Karpas-422 (cell line): ENCODE measurements at regions not wholly inside any gene's neighbourhood (a gene's known extent, or its start where the extent isn't known, plus 50 kb on each side); places are given as distances from the start of the nearest gene placed in this dataset.

ENCODE experiments used
- DNase-seq: peaks from one replicate; pipeline ENCODE4 v3.0.0-alpha.2; 2015
- H2AFZ ChIP-seq: fragments of 200-600 bp; sonication (generic); 2 replicates; pipeline ENCODE4 v1.6.1; 2014; ENCODE audit warnings: antibody characterized with exemption, low read length, mixed read lengths
- H3K27ac ChIP-seq: fragments of 200-600 bp; sonication (generic); 2 replicates; pipeline ENCODE4 v1.5.1; 2014; ENCODE audit warnings: mild to moderate bottlenecking, low read length, moderate library complexity
- H3K27me3 ChIP-seq: fragments of 200-600 bp; sonication (generic); 2 replicates; pipeline ENCODE4 v1.6.1; 2014; ENCODE audit warnings: low read length, mixed read lengths
- H3K36me3 ChIP-seq: fragments of 200-600 bp; sonication (generic); 2 replicates; pipeline ENCODE4 v1.6.1; 2014; ENCODE audit warnings: low read length, mixed read lengths; ENCODE audit not compliant: insufficient read depth
- H3K4me1 ChIP-seq: fragments of 200-600 bp; sonication (generic); 2 replicates; pipeline ENCODE4 v1.6.1; 2014; ENCODE audit warnings: mild to moderate bottlenecking, low read length, mixed read lengths
- H3K4me2 ChIP-seq: fragments of 200-600 bp; sonication (generic); 2 replicates; pipeline ENCODE4 v1.6.1; 2014; ENCODE audit warnings: low read length, low read depth, mild to moderate bottlenecking; ENCODE audit not compliant: poor library complexity, severe bottlenecking
- H3K4me3 ChIP-seq: fragments of 200-600 bp; sonication (generic); 2 replicates; pipeline ENCODE4 v1.5.1; 2014; ENCODE audit warnings: mild to moderate bottlenecking, antibody characterized with exemption, low read length, mixed read lengths
- H3K79me2 ChIP-seq: fragments of 200-600 bp; sonication (generic); 2 replicates; pipeline ENCODE4 v1.6.1; 2014; ENCODE audit warnings: mild to moderate bottlenecking, low read length, mixed read lengths
- H3K9ac ChIP-seq: fragments of 200-600 bp; sonication (generic); 2 replicates; pipeline ENCODE4 v1.6.0; 2014; ENCODE audit warnings: low read length
- H3K9me2 ChIP-seq: fragments of 200-600 bp; sonication (generic), shearing (Covaris generic); replicated peaks from 2 replicates; pipeline ENCODE4 v1.6.0; 2014; ENCODE audit warnings: mild to moderate bottlenecking, low read length, moderate library complexity; ENCODE audit not compliant: insufficient read depth
- H3K9me3 ChIP-seq: fragments of 300-700, 200-600 bp; sonication (generic); 2 replicates; pipeline ENCODE4 v1.6.1; 2014; ENCODE audit warnings: low read length, mixed read lengths
- H4K20me1 ChIP-seq: fragments of 200-600 bp; sonication (generic); 2 replicates; pipeline ENCODE4 v1.6.1; 2014; ENCODE audit warnings: mild to moderate bottlenecking, antibody characterized with exemption, low read length, low read depth; ENCODE audit not compliant: insufficient read depth

DNA sequence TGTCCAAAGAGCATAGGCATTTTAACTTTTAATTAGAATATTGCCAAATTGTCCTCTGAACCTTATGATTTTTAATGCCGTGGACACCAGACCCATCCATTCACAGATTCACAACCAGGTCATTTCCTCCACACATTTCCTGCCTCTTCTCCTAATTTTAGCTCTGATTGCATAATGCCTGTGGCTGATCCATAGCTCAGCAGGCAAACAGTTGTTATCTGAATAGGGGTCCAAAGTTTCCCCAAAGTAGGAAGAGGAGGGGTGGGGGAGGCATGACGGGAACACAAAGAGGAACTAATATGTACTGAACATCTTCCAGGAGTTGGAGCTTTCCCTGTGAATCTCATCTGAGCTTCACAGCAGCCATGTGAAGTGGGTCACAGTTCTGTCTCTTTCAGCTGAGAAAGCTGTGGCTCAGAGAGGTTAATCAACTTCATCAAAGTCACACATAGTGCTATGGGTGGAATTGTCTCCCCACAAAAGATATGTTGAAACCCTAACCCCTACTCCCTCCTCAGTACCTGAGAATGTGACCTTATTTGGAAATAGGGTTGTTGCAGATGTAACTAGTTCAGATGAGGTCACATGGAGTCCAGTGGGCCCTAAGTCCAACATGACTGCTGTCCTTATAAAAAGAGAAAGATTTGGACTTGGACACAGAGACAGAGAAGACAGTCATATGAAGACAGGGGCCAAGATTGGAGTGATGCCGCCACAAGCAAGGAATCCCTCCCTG is 106.7 kb upstream of the AGBL1 start:
- no peaks in the 10 kb centered on the region for H3K9me2 ChIP-seq
- no peaks in the 10 kb centered on the region for H3K4me1 ChIP-seq
- H3K27me3 ChIP-seq = no peaks in the 10 kb centered on the region
- no peaks in the 10 kb centered on the region for H4K20me1 ChIP-seq
- no peaks in the 10 kb centered on the region for H3K9me3 ChIP-seq
- H3K36me3 ChIP-seq = no peaks in the 10 kb centered on the region
- no peak overlapping the region for H3K9ac ChIP-seq
- no peaks in the 10 kb centered on the region for H3K79me2 ChIP-seq
- H3K27ac ChIP-seq = no peak overlapping the region
- no peak overlapping the region for H3K4me2 ChIP-seq
- H2AFZ ChIP-seq = no peak overlapping the region
- DNase-seq = no peak
- H3K4me3 ChIP-seq = no peak overlapping the region

DNA sequence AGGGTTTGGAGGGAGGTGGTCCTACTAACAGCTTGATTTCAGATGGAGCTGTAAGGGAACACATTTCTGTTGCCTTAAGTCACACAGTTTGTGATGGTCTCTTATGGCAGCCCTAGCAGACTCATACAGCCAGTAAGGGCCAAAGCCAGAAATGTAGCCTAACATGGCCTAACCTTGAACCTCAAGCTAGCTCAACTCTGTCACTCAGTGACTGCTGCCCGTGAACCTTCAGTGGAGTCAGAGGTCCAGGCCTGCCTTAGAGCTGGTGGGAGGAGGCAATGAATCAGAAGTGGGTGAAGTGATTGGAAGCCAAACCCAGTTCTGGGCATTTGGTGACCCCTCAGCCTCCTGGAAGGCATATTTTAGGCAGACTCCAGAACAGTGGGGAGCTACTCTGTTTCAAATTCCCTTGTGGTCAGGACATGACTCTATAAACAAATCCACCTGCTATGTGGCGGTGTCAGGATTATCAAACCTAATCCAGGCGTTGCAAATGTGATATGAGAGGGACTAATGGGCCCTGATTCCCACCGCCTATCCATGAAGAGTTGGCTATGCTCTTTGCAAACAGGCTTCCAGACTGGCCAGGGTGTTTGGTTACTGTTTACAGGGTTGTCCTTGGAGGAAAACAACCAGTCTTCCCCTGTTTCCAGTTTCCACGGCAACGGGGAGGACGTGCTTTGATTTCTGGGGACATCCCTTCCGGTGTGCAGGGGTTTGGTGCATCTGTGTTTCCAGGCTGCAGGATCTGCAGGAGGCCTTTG is 105.9 kb upstream of the AGBL1 start:
- Histone ChIP-seq H3K9me2 (no peaks in the 10 kb centered on the region), H3K4me1 (no peaks in the 10 kb centered on the region), H3K79me2 (no peaks in the 10 kb centered on the region), H3K27ac (no peak overlapping the region), H2AFZ (no peak overlapping the region), H3K9ac (no peak overlapping the region), H3K36me3 (no peaks in the 10 kb centered on the region), H3K4me2 (no peak overlapping the region), H3K27me3 (no peaks in the 10 kb centered on the region), H3K9me3 (no peaks in the 10 kb centered on the region), H3K4me3 (no peak overlapping the region), H4K20me1 (no peaks in the 10 kb centered on the region)
- no peak for DNase-seq

DNA sequence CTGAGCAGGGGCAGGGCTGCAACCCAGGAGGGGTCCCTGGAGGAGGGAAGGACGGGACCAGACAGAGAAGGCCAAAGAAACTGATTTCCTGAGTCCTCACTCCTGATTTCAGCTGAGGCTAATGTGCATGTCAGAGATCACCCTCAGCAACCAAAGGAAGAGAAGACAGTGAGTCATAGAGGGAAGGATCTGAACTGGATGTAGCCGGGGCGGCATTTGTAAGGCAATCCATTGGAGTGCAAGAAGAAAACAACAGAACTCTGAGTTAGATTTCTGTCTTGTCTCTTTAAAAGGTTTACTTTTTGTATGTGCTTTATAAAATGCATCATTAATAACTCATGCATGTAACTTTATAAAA is 105.3 kb upstream of the AGBL1 start:
- Histone ChIP-seq H4K20me1 (no peaks in the 10 kb centered on the region), H3K9ac (no peak overlapping the region), H3K36me3 (no peaks in the 10 kb centered on the region), H3K27ac (no peak overlapping the region), H2AFZ (no peak overlapping the region), H3K79me2 (no peaks in the 10 kb centered on the region), H3K4me3 (no peak overlapping the region), H3K27me3 (no peaks in the 10 kb centered on the region), H3K9me3 (no peaks in the 10 kb centered on the region), H3K4me2 (no peak overlapping the region), H3K4me1 (no peaks in the 10 kb centered on the region), H3K9me2 (no peaks in the 10 kb centered on the region)
- no peak for DNase-seq

GRCh38 chr15:85974742-85975141 is 104.9 kb upstream of the AGBL1 start:
- H3K4me1 ChIP-seq = no peaks in the 10 kb centered on the region
- no peak overlapping the region for H3K9ac ChIP-seq
- no peaks in the 10 kb centered on the region for H3K9me2 ChIP-seq
- no peaks in the 10 kb centered on the region for H3K27me3 ChIP-seq
- no peaks in the 10 kb centered on the region for H4K20me1 ChIP-seq
- H3K9me3 ChIP-seq = no peaks in the 10 kb centered on the region
- no peak overlapping the region for H3K27ac ChIP-seq
- no peaks in the 10 kb centered on the region for H3K79me2 ChIP-seq
- no peak for DNase-seq
- no peak overlapping the region for H2AFZ ChIP-seq
- no peak overlapping the region for H3K4me2 ChIP-seq
- no peak overlapping the region for H3K4me3 ChIP-seq
- H3K36me3 ChIP-seq = no peaks in the 10 kb centered on the region

DNA sequence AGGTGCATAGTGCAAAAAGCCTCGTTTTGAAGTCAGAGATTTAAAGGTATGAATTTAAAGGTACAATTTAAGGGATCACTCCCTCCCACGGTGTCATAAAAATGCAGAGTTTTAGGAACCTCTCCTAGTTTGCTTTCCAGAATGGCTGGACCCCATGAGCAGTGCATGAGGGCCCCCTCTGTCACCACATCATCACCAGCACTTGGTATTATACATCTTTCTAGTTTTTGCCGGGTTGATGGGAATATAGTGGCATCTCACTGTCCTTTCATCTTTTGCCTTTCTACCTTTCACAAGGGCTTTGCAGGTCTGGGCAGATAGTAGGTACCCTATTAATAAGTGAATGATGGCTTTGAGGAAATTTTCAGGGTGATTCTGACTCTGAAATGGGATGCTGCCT is 103.6 kb upstream of the AGBL1 start:
- H3K27me3 ChIP-seq = no peaks in the 10 kb centered on the region
- no peak overlapping the region for H3K27ac ChIP-seq
- H3K9me3 ChIP-seq = no peaks in the 10 kb centered on the region
- H3K9ac ChIP-seq = no peak overlapping the region
- no peaks in the 10 kb centered on the region for H3K79me2 ChIP-seq
- no peak overlapping the region for H3K4me2 ChIP-seq
- no peaks in the 10 kb centered on the region for H3K9me2 ChIP-seq
- no peaks in the 10 kb centered on the region for H3K4me1 ChIP-seq
- H4K20me1 ChIP-seq = no peaks in the 10 kb centered on the region
- no peak overlapping the region for H3K4me3 ChIP-seq
- no peak overlapping the region for H2AFZ ChIP-seq
- H3K36me3 ChIP-seq = no peaks in the 10 kb centered on the region
- DNase-seq = no peak

GRCh38 chr15:85976986-85977385 is 102.7 kb upstream of the AGBL1 start:
- no peak overlapping the region for H3K9ac ChIP-seq
- no peak overlapping the region for H2AFZ ChIP-seq
- no peaks in the 10 kb centered on the region for H4K20me1 ChIP-seq
- H3K4me1 ChIP-seq = no peaks in the 10 kb centered on the region
- no peaks in the 10 kb centered on the region for H3K9me2 ChIP-seq
- H3K27me3 ChIP-seq = no peaks in the 10 kb centered on the region
- no peak overlapping the region for H3K4me3 ChIP-seq
- no peaks in the 10 kb centered on the region for H3K36me3 ChIP-seq
- no peaks in the 10 kb centered on the region for H3K79me2 ChIP-seq
- H3K27ac ChIP-seq = no peak overlapping the region
- H3K9me3 ChIP-seq = no peaks in the 10 kb centered on the region
- no peak overlapping the region for H3K4me2 ChIP-seq
- DNase-seq = no peak

- Histone ChIP-seq H3K27ac (no peak overlapping the region), H3K9ac (no peak overlapping the region), H4K20me1 (no peaks in the 10 kb centered on the region), H3K4me3 (no peak overlapping the region), H3K27me3 (no peaks in the 10 kb centered on the region), H3K79me2 (no peaks in the 10 kb centered on the region), H3K4me2 (no peak overlapping the region), H3K9me2 (no peaks in the 10 kb centered on the region), H3K36me3 (no peaks in the 10 kb centered on the region), H3K4me1 (no peaks in the 10 kb centered on the region), H2AFZ (no peak overlapping the region), H3K9me3 (no peaks in the 10 kb centered on the region)
- no peak for DNase-seq
Observed at GRCh38 chr15:85977586-85977985, 102.1 kb upstream of the AGBL1 start.

GRCh38 chr15:85979929-85980328 is 99.7 kb upstream of the AGBL1 start:
- H3K4me1 ChIP-seq = no peaks in the 10 kb centered on the region
- no peak for DNase-seq
- no peak overlapping the region for H3K9ac ChIP-seq
- no peaks in the 10 kb centered on the region for H3K36me3 ChIP-seq
- H3K4me2 ChIP-seq = no peak overlapping the region
- no peaks in the 10 kb centered on the region for H3K9me2 ChIP-seq
- no peak overlapping the region for H2AFZ ChIP-seq
- no peaks in the 10 kb centered on the region for H3K9me3 ChIP-seq
- no peaks in the 10 kb centered on the region for H3K27me3 ChIP-seq
- H3K79me2 ChIP-seq = no peaks in the 10 kb centered on the region
- no peak overlapping the region for H3K27ac ChIP-seq
- H4K20me1 ChIP-seq = no peaks in the 10 kb centered on the region
- H3K4me3 ChIP-seq = no peak overlapping the region
